Spleen (tissue), 7 donors: ENCODE measurements at regions not wholly inside any gene's neighbourhood (a gene's known extent, or its start where the extent isn't known, plus 50 kb on each side); places are given as distances from the start of the nearest gene placed in this dataset.

Experiments
- CTCF ChIP-seq, 11 experiments: fragments of 200-600 bp in 7 of 11; fragments of 450-650 bp in 4 of 11; sonication (generic) in 4 of 11; IDR thresholded peaks in 8 of 11; conservative IDR thresholded peaks in 3 of 11; 1 replicate in 7 of 11; 2 replicates in 4 of 11; pipeline versions ENCODE4 v1.4.0 to v1.8.0; 2016 to 2021; ENCODE audit warnings: antibody characterized with exemption in 11 of 11, inconsistent platforms in 4 of 11, mild to moderate bottlenecking in 1 of 11
- POLR2A ChIP-seq, 3 donors: fragments of 450-650 bp; IDR thresholded peaks; one replicate each; pipeline ENCODE4 v1.5.1; 2017; ENCODE audit warnings: antibody characterized with exemption in 3 of 3, mild to moderate bottlenecking in 1 of 3
- POLR2AphosphoS5 ChIP-seq, 3 donors: sonication (generic); formaldehyde crosslinking; IDR thresholded peaks; one replicate each; pipeline ENCODE4 v1.5.1; 2017; ENCODE audit warnings: antibody characterized with exemption in 3 of 3
- donor health status: DM: no; HTN: no; CAD: no; lungs with moderate emphysema.
- donor health status: DM: no; HTN: no; CAD: no.
- donor health status: DM: no; HTN: no; CAD: no.

- TF ChIP-seq POLR2A (IDR thresholded peaks at IDR 0.05) (no peak), CTCF (IDR thresholded peaks at IDR 0.05 in 8 of 11, conservative IDR thresholded peaks at IDR 0.05 in 3 of 11) (no peak), POLR2AphosphoS5 (IDR thresholded peaks at IDR 0.05) (no peak)
Observed at GRCh38 chr2:53475321-53475720, 292.3 kb upstream of the CHAC2 start.
